ENCODE measurements at regions not wholly inside any gene's neighbourhood (a gene's known extent, or its start where the extent isn't known, plus 50 kb on each side); places are given as distances from the start of the nearest gene placed in this dataset.
A peak's percentile ranks its signal among the peaks of the same experiment; 100 is the strongest.

DNA sequence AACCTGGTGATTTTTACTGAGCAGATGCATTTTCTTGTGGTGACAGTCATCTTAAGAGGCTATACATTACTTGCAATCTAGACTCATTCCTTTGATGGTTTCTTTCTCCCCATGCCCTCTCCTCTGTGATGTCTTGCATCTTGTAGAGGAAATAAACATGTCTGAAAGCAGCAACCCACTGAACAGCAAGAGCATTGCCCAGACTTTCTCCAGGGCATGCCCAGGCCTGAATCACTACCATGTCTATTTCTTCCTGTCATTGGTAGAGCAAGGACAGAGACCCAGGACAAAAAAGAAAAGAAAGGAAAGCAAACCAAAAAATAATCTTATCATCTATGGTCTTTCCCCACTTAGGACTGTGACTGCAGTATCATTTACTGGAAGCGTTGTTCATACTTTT is 326.1 kb downstream of the HNRNPD start:
- Histone ChIP-seq H3K4me3 (ENCODE audit: extremely low read depth, insufficient read depth, low read length, poor library complexity, severe bottlenecking) (no peak overlapping the region), H3K4me1 (ENCODE audit: control insufficient read depth, insufficient read depth, low read length, poor library complexity, severe bottlenecking) (peaks cover 7% of the 10 kb centered on the region), H3K36me3 (ENCODE audit: control insufficient read depth, insufficient read depth, low read length) (no peaks in the 10 kb centered on the region), H3K9me3 (ENCODE audit: control insufficient read depth, low read length) (no peaks in the 10 kb centered on the region), H3K27ac (ENCODE audit: low read depth, low read length, severe bottlenecking) (no peak overlapping the region)
- WGBS, 2 experiments (ENCODE audit: insufficient coverage in 2 of 2) = 100% methylated on average over 1 of the region's 1 CpG; no CpG with 5 or more reads in 1 of the 2 experiments

DNA sequence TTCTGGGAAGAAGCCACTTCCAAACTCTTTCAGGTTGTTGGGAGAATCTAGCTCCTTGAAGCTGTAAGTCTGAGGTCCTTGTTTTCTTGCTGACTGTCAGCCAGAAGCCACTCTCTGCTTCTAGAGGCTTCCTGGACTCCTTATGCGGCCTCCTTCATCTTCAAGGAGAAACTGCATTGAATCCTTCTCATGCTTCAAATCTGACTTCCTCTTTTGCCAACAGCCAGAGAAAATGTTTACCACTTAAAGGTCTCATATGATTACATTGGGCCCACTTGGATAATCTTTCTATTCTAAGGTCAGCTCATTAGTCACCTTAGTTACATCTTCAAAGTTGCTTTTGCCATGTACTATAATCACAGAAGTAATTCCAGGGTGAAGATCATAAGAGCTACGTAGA is 327.0 kb downstream of the HNRNPD start:
- H3K4me3 ChIP-seq (ENCODE audit: extremely low read depth, insufficient read depth, low read length, poor library complexity, severe bottlenecking) = no peak overlapping the region

DNA sequence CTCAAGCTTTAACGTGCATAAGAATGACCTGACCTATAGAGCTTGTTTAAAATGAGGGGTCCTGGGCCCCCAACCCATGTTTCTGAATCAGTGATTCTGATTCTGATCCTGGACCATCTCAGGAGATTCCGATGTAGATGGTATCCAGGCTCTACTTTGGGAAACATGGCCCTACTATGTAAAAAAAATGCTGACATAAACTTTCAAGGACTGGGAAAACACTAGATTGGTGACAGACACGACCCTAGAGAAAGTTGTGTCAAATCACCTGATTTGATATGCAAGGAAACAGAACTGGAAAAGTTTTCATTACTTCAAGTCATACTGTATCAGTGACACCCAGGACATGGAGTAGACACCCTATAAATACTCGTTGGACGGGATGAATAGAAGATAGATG is 328.5 kb downstream of the HNRNPD start:
- 49 to 80% methylated on average over 2 of the region's 5 CpGs for WGBS, 2 experiments (ENCODE audit: insufficient coverage in 2 of 2)
- no peaks in the 10 kb centered on the region for H3K36me3 ChIP-seq (ENCODE audit: control insufficient read depth, insufficient read depth, low read length)
- no peak overlapping the region for H3K4me3 ChIP-seq (ENCODE audit: extremely low read depth, insufficient read depth, low read length, poor library complexity, severe bottlenecking)
- H3K9me3 ChIP-seq (ENCODE audit: control insufficient read depth, low read length) = no peaks in the 10 kb centered on the region
- H3K27ac ChIP-seq (ENCODE audit: low read depth, low read length, severe bottlenecking) = no peak overlapping the region
- peaks cover 7% of the 10 kb centered on the region for H3K4me1 ChIP-seq (ENCODE audit: control insufficient read depth, insufficient read depth, low read length, poor library complexity, severe bottlenecking)

More for the DNA sequence above, 327.0 kb downstream of the HNRNPD start:
- H3K36me3 ChIP-seq (ENCODE audit: control insufficient read depth, insufficient read depth, low read length) = no peaks in the 10 kb centered on the region
- no peaks in the 10 kb centered on the region for H3K9me3 ChIP-seq (ENCODE audit: control insufficient read depth, low read length)
- peaks cover 7% of the 10 kb centered on the region for H3K4me1 ChIP-seq (ENCODE audit: control insufficient read depth, insufficient read depth, low read length, poor library complexity, severe bottlenecking)
- 75 to 100% methylated on average over 1 of the region's 2 CpGs for WGBS, 2 experiments (ENCODE audit: insufficient coverage in 2 of 2)
- no peak overlapping the region for H3K27ac ChIP-seq (ENCODE audit: low read depth, low read length, severe bottlenecking)

DNA sequence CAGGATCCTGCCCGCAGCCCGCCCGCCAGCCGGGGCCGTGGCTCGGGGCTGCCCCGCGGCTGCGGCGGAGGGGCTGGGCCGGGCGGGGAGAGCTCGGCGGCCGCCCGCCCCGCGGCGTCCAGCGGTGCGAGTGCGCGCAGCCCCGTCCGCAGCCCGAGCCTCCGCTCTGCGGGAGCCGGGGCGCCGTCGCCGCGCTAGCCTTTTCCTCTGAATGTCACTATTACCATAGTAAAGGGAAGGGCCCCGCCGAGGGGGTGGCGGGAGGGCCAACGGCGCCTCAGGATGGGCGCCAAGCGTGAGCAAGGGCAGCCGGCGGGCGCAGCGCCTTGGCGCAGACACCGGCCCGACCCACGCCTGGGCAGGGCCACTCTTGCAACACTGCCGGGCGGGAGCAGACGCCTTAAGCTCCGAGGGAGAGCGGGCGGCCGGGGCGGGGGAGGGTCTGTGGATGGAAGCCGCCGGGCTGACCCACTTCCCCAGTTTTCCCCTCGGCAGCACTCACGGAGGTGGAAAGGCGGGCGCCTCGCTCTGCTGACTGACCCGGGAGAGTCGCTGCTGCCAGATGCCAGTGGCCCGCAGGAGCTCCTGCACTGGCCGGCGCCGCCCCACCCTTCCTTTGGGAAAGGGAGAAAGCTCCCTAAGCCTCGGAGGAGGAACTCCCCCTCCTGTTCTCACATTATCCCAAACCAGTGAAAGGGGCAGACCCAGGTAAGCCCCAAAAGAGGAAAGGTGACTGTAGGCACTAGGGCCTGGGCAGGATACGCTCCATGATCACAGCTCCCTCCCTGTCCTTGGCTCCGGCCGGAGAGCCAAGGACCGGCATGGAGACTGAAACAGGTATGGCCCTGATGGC is 329.4 kb downstream of the HNRNPD start:
- Histone ChIP-seq H3K4me3 (ENCODE audit: extremely low read depth, insufficient read depth, low read length, poor library complexity, severe bottlenecking) (peak overlapping the region; percentile 45), H3K27ac (ENCODE audit: low read depth, low read length, severe bottlenecking) (no peak overlapping the region), H3K4me1 (ENCODE audit: control insufficient read depth, insufficient read depth, low read length, poor library complexity, severe bottlenecking) (peaks cover 7% of the 10 kb centered on the region), H3K9me3 (ENCODE audit: control insufficient read depth, low read length) (no peaks in the 10 kb centered on the region), H3K36me3 (ENCODE audit: control insufficient read depth, insufficient read depth, low read length) (no peaks in the 10 kb centered on the region)
- WGBS, 2 experiments (ENCODE audit: insufficient coverage in 2 of 2) = 0% methylated on average over 9 to 30 of the region's 75 CpGs

DNA sequence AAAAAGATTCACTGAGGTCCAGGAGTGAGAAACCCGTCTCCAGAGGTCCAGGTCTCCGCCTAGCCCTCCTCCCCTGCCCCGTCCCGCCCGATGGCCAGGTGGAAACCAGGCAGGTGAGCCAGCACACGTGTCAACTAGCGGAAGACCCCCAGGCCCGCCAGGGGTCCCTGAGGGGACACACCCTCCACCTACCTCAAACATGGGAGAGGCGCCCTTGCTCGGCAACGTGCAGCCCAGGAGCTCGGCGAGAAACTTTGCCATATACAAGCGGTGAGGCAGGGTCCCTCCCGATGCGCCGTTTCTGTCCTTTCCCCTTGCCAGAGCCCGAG is 330.0 kb downstream of the HNRNPD start:
- peak overlapping the region; percentile 45 for H3K4me3 ChIP-seq (ENCODE audit: extremely low read depth, insufficient read depth, low read length, poor library complexity, severe bottlenecking)

DNA sequence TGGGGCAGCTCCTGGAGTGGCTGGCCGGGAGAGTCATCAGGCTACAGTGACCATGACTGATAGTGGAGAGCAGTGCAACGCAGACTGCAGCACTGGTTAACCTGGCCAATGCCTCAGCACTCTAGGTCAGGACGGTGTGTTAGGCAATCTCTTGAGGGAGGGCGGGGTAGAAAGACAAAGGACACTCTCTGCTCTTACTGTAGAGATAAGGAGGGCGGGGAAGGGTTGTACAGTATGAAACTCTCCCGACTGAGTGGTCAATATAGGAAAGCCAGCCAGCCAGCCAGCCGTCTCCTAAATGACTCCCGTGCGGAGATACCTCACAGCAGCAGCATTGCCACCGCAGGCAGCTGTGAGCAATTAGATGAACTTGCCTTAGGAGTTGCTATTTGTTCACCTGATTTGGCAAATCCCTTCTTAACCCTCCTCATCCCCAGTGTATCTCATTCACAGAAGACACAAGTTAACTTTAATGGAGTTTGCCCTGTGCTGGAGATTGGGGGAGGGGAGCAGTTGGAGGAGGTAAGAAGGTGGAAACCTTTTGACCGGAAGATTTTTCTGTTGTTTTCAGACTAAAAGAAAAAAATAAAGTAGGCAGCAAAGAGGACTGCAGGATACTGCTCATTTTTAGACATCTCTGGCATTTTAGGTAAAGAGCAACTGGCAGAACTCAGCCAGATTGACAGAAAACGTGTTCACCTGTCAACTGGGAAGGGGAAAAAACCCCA is 330.5 kb downstream of the HNRNPD start:
- H3K27ac ChIP-seq (ENCODE audit: low read depth, low read length, severe bottlenecking) = no peak overlapping the region
- WGBS, 2 experiments (ENCODE audit: insufficient coverage in 2 of 2) = 9 to 17% methylated on average over 10 to 12 of the region's 12 CpGs
- H3K4me3 ChIP-seq (ENCODE audit: extremely low read depth, insufficient read depth, low read length, poor library complexity, severe bottlenecking) = peak overlapping the region; percentile 45
- H3K9me3 ChIP-seq (ENCODE audit: control insufficient read depth, low read length) = no peaks in the 10 kb centered on the region
- peaks cover 7% of the 10 kb centered on the region for H3K4me1 ChIP-seq (ENCODE audit: control insufficient read depth, insufficient read depth, low read length, poor library complexity, severe bottlenecking)
- no peaks in the 10 kb centered on the region for H3K36me3 ChIP-seq (ENCODE audit: control insufficient read depth, insufficient read depth, low read length)

More for the DNA sequence above, 330.0 kb downstream of the HNRNPD start:
- Histone ChIP-seq H3K27ac (ENCODE audit: low read depth, low read length, severe bottlenecking) (no peak overlapping the region), H3K36me3 (ENCODE audit: control insufficient read depth, insufficient read depth, low read length) (no peaks in the 10 kb centered on the region), H3K4me1 (ENCODE audit: control insufficient read depth, insufficient read depth, low read length, poor library complexity, severe bottlenecking) (peaks cover 7% of the 10 kb centered on the region), H3K9me3 (ENCODE audit: control insufficient read depth, low read length) (no peaks in the 10 kb centered on the region)
- WGBS, 2 experiments (ENCODE audit: insufficient coverage in 2 of 2) = 0% methylated on average over 17 to 18 of the region's 18 CpGs

DNA sequence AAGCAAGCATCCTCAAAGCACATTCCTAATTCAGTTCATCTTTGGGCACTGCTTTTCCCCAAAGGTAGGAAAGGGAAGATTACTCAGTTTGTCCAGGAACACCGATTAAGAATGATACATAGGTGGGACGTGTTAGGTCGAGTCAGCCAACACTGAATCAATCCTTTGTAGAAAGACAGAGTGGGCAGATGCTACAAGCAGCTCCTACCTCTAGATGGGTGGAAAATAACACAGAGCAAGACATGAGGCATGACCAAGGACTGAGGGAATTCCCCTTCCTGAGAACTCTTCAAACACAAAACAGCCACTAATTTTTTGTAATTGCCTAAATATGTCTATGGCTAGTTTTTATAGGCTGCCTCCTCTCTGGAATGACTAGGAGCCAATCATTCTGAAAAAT is 331.7 kb downstream of the HNRNPD start:
- H3K4me3 ChIP-seq (ENCODE audit: extremely low read depth, insufficient read depth, low read length, poor library complexity, severe bottlenecking) = no peak overlapping the region
- WGBS, 2 experiments (ENCODE audit: insufficient coverage in 2 of 2) = 80 to 84% methylated on average over 3 of the region's 3 CpGs
- no peaks in the 10 kb centered on the region for H3K36me3 ChIP-seq (ENCODE audit: control insufficient read depth, insufficient read depth, low read length)
- no peak overlapping the region for H3K27ac ChIP-seq (ENCODE audit: low read depth, low read length, severe bottlenecking)
- peaks cover 7% of the 10 kb centered on the region for H3K4me1 ChIP-seq (ENCODE audit: control insufficient read depth, insufficient read depth, low read length, poor library complexity, severe bottlenecking)
- H3K9me3 ChIP-seq (ENCODE audit: control insufficient read depth, low read length) = no peaks in the 10 kb centered on the region

DNA sequence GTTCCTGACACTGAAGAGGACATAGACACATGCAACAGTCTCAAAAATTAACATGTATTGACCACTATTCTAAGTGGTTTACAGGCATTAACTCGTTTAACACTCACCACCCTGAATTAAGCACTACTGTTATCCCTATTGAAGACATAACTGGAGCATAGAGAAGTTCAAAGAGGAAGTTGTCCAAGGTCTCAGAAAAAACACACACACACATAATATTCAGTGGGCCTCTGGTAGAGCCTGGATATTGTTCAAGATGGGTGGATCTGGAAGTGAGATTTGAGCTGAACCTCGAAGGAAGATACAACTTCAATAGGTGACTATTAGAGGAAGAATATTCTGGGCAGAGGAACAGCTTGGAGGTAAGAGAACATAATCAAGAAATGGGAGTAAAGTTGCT is 334.9 kb downstream of the HNRNPD start:
- H3K36me3 ChIP-seq (ENCODE audit: control insufficient read depth, insufficient read depth, low read length) = no peaks in the 10 kb centered on the region

DNA sequence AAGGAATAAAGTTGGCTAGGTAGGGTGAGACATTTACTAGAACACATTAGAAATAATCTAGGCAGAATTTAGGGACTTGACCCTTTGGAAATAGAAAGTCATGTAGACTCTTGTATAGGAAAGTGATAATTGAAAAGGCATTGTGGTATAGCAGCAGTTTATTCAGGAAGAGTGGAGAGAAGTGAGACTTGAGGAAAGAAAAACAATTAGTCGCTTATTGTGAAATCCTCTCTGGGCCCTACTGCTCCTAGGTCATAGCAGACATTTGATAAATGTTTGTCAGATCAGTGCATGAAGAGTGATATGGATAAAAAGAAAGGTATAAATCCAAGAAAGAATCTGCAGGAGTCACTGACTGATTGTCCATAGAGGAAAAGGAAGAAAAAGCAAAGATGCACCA is 337.6 kb downstream of the HNRNPD start:
- no peaks in the 10 kb centered on the region for H3K9me3 ChIP-seq (ENCODE audit: control insufficient read depth, low read length)

More for the DNA sequence above, 334.9 kb downstream of the HNRNPD start:
- no peaks in the 10 kb centered on the region for H3K9me3 ChIP-seq (ENCODE audit: control insufficient read depth, low read length)
- no peak overlapping the region for H3K4me3 ChIP-seq (ENCODE audit: extremely low read depth, insufficient read depth, low read length, poor library complexity, severe bottlenecking)
- no peak overlapping the region for H3K27ac ChIP-seq (ENCODE audit: low read depth, low read length, severe bottlenecking)
- 33 to 50% methylated on average over 1 of the region's 2 CpGs for WGBS, 2 experiments (ENCODE audit: insufficient coverage in 2 of 2)
- peaks cover 4% of the 10 kb centered on the region for H3K4me1 ChIP-seq (ENCODE audit: control insufficient read depth, insufficient read depth, low read length, poor library complexity, severe bottlenecking)

DNA sequence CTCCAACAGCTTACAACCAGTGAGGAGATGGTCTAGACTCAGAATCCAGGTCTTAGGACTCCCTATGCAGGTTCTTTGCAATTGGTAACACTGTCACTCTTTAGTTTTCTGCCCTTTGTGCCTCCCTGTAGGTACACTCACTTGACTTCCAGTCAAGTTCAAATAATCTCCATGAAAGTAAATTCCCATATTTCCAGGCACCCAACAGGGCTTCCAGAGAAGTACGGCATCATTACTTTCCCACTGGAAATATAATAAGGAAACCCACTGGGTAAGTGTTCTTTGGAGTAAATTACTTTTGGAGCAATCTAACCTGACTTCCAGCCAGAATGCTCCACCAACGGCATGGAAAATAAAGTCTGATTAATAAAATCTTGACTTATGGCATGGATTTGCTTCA is 338.9 kb downstream of the HNRNPD start:
- no peaks in the 10 kb centered on the region for H3K4me1 ChIP-seq (ENCODE audit: control insufficient read depth, insufficient read depth, low read length, poor library complexity, severe bottlenecking)
- WGBS, 2 experiments (ENCODE audit: insufficient coverage in 2 of 2) = no CpG with 5 or more reads among the region's 2 CpGs
- H3K36me3 ChIP-seq (ENCODE audit: control insufficient read depth, insufficient read depth, low read length) = no peaks in the 10 kb centered on the region
- H3K4me3 ChIP-seq (ENCODE audit: extremely low read depth, insufficient read depth, low read length, poor library complexity, severe bottlenecking) = no peak overlapping the region
- no peaks in the 10 kb centered on the region for H3K9me3 ChIP-seq (ENCODE audit: control insufficient read depth, low read length)
- H3K27ac ChIP-seq (ENCODE audit: low read depth, low read length, severe bottlenecking) = no peak overlapping the region

More for the DNA sequence above, 337.6 kb downstream of the HNRNPD start:
- H3K4me1 ChIP-seq (ENCODE audit: control insufficient read depth, insufficient read depth, low read length, poor library complexity, severe bottlenecking) = no peaks in the 10 kb centered on the region
- no peak overlapping the region for H3K27ac ChIP-seq (ENCODE audit: low read depth, low read length, severe bottlenecking)
- 67 to 80% methylated on average over 1 of the region's 1 CpG for WGBS, 2 experiments (ENCODE audit: insufficient coverage in 2 of 2)
- H3K4me3 ChIP-seq (ENCODE audit: extremely low read depth, insufficient read depth, low read length, poor library complexity, severe bottlenecking) = no peak overlapping the region
- H3K36me3 ChIP-seq (ENCODE audit: control insufficient read depth, insufficient read depth, low read length) = no peaks in the 10 kb centered on the region

DNA sequence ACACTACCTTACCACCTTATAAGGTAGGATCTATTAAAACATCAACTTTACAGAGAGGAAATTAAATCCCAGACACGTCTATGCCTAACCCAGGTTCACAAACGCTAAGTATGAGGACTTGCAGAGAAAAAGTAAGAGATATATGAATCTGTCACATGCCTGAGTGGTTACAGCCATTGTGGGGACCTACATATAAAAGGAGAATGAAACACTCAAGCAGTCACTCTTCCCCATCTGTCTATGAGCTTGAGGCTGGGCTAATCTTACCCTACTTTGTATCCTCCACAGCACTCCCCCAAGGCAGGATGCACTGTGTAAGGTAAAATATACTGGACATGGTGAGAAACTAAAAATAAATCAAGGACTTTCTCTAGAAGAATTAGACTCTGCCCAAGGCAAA is 339.9 kb downstream of the HNRNPD start:
- no peaks in the 10 kb centered on the region for H3K4me1 ChIP-seq (ENCODE audit: control insufficient read depth, insufficient read depth, low read length, poor library complexity, severe bottlenecking)
- no peaks in the 10 kb centered on the region for H3K9me3 ChIP-seq (ENCODE audit: control insufficient read depth, low read length)
- no peaks in the 10 kb centered on the region for H3K36me3 ChIP-seq (ENCODE audit: control insufficient read depth, insufficient read depth, low read length)
- 100% methylated on average over 1 of the region's 2 CpGs; no CpG with 5 or more reads in 1 of the 2 experiments for whole genome bisulfite sequencing, 2 experiments (ENCODE audit: insufficient coverage in 2 of 2)
- no peak overlapping the region for H3K27ac ChIP-seq (ENCODE audit: low read depth, low read length, severe bottlenecking)
- H3K4me3 ChIP-seq (ENCODE audit: extremely low read depth, insufficient read depth, low read length, poor library complexity, severe bottlenecking) = no peak overlapping the region
